Astrocyte (in vitro differentiated cells and primary cell): ENCODE measurements at regions not wholly inside any gene's neighbourhood (a gene's known extent, or its start where the extent isn't known, plus 50 kb on each side); places are given as distances from the start of the nearest gene placed in this dataset.
"Not testable (repeated sequence)": the region's sequence is repeated elsewhere in the genome, so short reads cannot be mapped to it uniquely, and the experiment has no call there.

Experiments
- DNase-seq: peaks from one replicate; pipeline ENCODE4 v3.0.0-alpha.2; 2010; ENCODE audit warnings: low read depth
- FAIRE-seq: peaks from 2 replicates; lab custom pipeline; 2011; peaks lifted over from hg19 to GRCh38; lab: Jason Lieb, UNC
- H2AFZ ChIP-seq: 2 replicates; pipeline ENCODE4 v1.6.0; 2012; ENCODE audit warnings: low read depth, low read length, inconsistent platforms
- H3K27ac ChIP-seq: 2 replicates; pipeline ENCODE4 v1.5.1; 2011; ENCODE audit warnings: low read depth, low read length, inconsistent platforms
- H3K27me3 ChIP-seq: 2 replicates; pipeline ENCODE4 v1.6.0; 2011; ENCODE audit warnings: low read length, inconsistent platforms; ENCODE audit not compliant: insufficient read depth
- H3K36me3 ChIP-seq: 2 replicates; pipeline ENCODE4 v1.5.1; 2011; ENCODE audit warnings: low read length, inconsistent platforms; ENCODE audit not compliant: insufficient read depth
- H3K4me1 ChIP-seq: 2 replicates; pipeline ENCODE4 v1.5.1; 2011; ENCODE audit warnings: low read length, inconsistent platforms; ENCODE audit not compliant: insufficient read depth
- H3K4me2 ChIP-seq: 2 replicates; pipeline ENCODE4 v1.6.0; 2012; ENCODE audit warnings: low read length, inconsistent platforms
- H3K4me3 ChIP-seq: 2 replicates; pipeline ENCODE4 v1.5.1; 2011; ENCODE audit warnings: low read depth, mild to moderate bottlenecking, low read length, inconsistent platforms; ENCODE audit not compliant: insufficient read depth
- H3K79me2 ChIP-seq: 2 replicates; pipeline ENCODE4 v1.6.0; 2012; ENCODE audit warnings: mild to moderate bottlenecking, low read length, inconsistent platforms; ENCODE audit not compliant: insufficient read depth
- H3K9ac ChIP-seq: 2 replicates; pipeline ENCODE4 v1.6.0; 2012; ENCODE audit warnings: mild to moderate bottlenecking, low read length, inconsistent platforms
- H3K9me3 ChIP-seq: 2 replicates; pipeline ENCODE4 v1.5.1; 2012; ENCODE audit warnings: low read depth, mild to moderate bottlenecking, low read length, inconsistent platforms; ENCODE audit not compliant: insufficient read depth
- H4K20me1 ChIP-seq: 2 replicates; pipeline ENCODE4 v1.6.0; 2012; ENCODE audit warnings: low read length, inconsistent platforms; ENCODE audit not compliant: insufficient read depth
- H3K27ac Mint-ChIP-seq: one replicate; pipeline ENCODE4 v1.8.0; 2021; ENCODE audit warnings: mild to moderate bottlenecking, mixed read lengths; ENCODE audit not compliant: unreplicated experiment
- H3K27me3 Mint-ChIP-seq: one replicate; pipeline ENCODE4 v1.8.0; 2021; ENCODE audit warnings: low read depth, mixed read lengths; ENCODE audit not compliant: unreplicated experiment
- H3K36me3 Mint-ChIP-seq: one replicate; pipeline ENCODE4 v1.8.0; 2021; ENCODE audit warnings: low read depth, mixed read lengths; ENCODE audit not compliant: unreplicated experiment
- H3K4me1 Mint-ChIP-seq: one replicate; pipeline ENCODE4 v1.8.0; 2021; ENCODE audit warnings: low read depth, mixed read lengths; ENCODE audit not compliant: unreplicated experiment
- H3K4me3 Mint-ChIP-seq: one replicate; pipeline ENCODE4 v1.8.0; 2021; ENCODE audit warnings: mild to moderate bottlenecking, moderate library complexity, mixed read lengths; ENCODE audit not compliant: unreplicated experiment
- H3K9me3 Mint-ChIP-seq: one replicate; pipeline ENCODE4 v1.8.0; 2021; ENCODE audit warnings: mild to moderate bottlenecking, mixed read lengths; ENCODE audit not compliant: unreplicated experiment
- EZH2 ChIP-seq: IDR thresholded peaks from 2 replicates; pipeline ENCODE4 v1.6.1; 2012; ENCODE audit warnings: mild to moderate bottlenecking, low read length, inconsistent platforms; ENCODE audit not compliant: insufficient read depth
- TF ChIP-seq, protein P1 (sequence below): IDR thresholded peaks from 2 replicates; pipeline ENCODE4 v1.5.1; 2011; ENCODE audit warnings: low read depth, mild to moderate bottlenecking, inconsistent platforms, low read length, moderate library complexity; ENCODE audit not compliant: insufficient read depth

DNA sequence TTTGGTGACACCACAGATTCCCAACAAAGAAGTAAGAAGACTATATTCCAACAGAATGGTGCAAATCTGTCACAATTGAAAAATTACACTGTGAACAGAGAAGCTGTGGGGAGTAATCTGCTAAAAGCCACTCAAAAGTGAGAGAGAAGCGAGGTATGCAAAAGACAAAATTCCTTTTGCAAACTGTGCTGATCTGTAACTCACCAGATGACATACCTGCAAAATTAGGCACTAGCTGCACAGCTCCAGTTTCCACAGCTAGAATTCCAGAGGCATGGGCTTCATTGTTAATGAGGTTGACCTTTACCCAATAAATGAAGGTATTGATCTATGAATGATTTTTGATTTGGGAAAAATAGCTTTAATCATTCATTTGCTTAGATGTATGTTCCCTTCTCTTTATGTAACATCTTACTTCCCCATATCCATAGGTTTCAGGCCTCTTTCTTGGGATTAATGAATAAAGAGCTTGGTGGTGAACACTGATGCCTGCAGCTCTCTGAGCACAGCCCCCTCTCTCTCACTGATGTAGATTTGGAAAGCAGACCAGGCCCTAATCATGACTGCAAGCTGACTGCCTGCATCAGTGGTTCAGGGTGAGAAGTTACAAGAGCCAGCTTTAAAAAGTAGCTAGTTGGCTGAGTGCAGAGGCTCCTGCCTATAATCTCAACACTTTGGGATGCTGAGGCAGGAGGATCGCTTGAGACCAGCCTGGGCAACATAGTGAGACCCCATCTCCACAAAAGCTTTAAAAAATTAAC, 85.2 kb downstream of the LACC1 start:
- no peaks in the 10 kb centered on the region for H3K4me1 ChIP-seq
- Mint-ChIP-seq H3K27me3 (peaks cover 2% of the 10 kb centered on the region), H3K4me3 (no peak overlapping the region), H3K36me3 (no peaks in the 10 kb centered on the region), H3K4me1 (peaks cover 3% of the 10 kb centered on the region), H3K27ac (no peak overlapping the region), H3K9me3 (peaks cover 7% of the 10 kb centered on the region)
- no peaks in the 10 kb centered on the region for H3K9me3 ChIP-seq
- H3K4me2 ChIP-seq, result no peak overlapping the region
- TF ChIP-seq, protein P1, sequence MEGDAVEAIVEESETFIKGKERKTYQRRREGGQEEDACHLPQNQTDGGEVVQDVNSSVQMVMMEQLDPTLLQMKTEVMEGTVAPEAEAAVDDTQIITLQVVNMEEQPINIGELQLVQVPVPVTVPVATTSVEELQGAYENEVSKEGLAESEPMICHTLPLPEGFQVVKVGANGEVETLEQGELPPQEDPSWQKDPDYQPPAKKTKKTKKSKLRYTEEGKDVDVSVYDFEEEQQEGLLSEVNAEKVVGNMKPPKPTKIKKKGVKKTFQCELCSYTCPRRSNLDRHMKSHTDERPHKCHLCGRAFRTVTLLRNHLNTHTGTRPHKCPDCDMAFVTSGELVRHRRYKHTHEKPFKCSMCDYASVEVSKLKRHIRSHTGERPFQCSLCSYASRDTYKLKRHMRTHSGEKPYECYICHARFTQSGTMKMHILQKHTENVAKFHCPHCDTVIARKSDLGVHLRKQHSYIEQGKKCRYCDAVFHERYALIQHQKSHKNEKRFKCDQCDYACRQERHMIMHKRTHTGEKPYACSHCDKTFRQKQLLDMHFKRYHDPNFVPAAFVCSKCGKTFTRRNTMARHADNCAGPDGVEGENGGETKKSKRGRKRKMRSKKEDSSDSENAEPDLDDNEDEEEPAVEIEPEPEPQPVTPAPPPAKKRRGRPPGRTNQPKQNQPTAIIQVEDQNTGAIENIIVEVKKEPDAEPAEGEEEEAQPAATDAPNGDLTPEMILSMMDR, result no peak
- no peak for TF ChIP-seq EZH2
- no peak overlapping the region for H3K9ac ChIP-seq
- no peak for DNase-seq
- no peaks in the 10 kb centered on the region for H4K20me1 ChIP-seq
- no peaks in the 10 kb centered on the region for H3K27me3 ChIP-seq
- no peak overlapping the region for H2AFZ ChIP-seq
- H3K79me2 ChIP-seq, result no peaks in the 10 kb centered on the region
- no peak overlapping the region for H3K4me3 ChIP-seq
- no peaks in the 10 kb centered on the region for H3K36me3 ChIP-seq
- H3K27ac ChIP-seq, result no peak overlapping the region
- FAIRE-seq, result no peak

DNA sequence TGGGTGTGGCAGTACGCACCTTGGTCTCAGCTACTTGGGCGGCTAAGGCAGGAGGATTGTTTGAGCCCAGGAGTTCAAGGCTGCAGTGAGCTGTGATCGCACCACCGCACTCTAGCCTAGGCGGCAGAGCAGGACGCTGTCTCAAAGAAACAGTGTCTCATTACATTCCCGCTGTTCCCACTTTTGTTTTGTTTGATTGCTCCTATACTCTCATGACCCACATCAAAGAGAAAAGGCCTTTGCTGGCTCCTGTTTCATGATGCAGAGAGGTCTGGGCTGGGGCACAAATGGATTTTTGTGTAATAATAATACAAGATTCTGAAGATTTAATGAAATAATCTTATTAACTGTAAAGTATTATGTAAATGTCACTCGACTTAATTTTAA, 85.7 kb downstream of the LACC1 start:
- H3K4me1 ChIP-seq, result no peaks in the 10 kb centered on the region
- no peak for DNase-seq
- no peaks in the 10 kb centered on the region for H3K36me3 Mint-ChIP-seq
- H3K9me3 Mint-ChIP-seq, result peaks cover 7% of the 10 kb centered on the region
- H3K27ac ChIP-seq, result no peak overlapping the region
- no peaks in the 10 kb centered on the region for H3K79me2 ChIP-seq
- no peaks in the 10 kb centered on the region for H3K27me3 ChIP-seq
- no peaks in the 10 kb centered on the region for H4K20me1 ChIP-seq
- no peak overlapping the region for H3K27ac Mint-ChIP-seq
- H3K4me2 ChIP-seq, result no peak overlapping the region
- no peaks in the 10 kb centered on the region for H3K9me3 ChIP-seq
- TF ChIP-seq, protein P1, result no peak
- TF ChIP-seq EZH2, result no peak
- H3K4me3 Mint-ChIP-seq, result no peak overlapping the region
- FAIRE-seq, result no peak
- no peaks in the 10 kb centered on the region for H3K36me3 ChIP-seq
- peaks cover 2% of the 10 kb centered on the region for H3K27me3 Mint-ChIP-seq
- H2AFZ ChIP-seq, result no peak overlapping the region
- H3K4me1 Mint-ChIP-seq, result peaks cover 3% of the 10 kb centered on the region
- no peak overlapping the region for H3K4me3 ChIP-seq
- H3K9ac ChIP-seq, result no peak overlapping the region

GRCh38 chr13:43968251-43968942, 88.7 kb downstream of the LACC1 start:
- not testable (repeated sequence) for H3K36me3 Mint-ChIP-seq, H3K27me3 Mint-ChIP-seq, H3K4me3 ChIP-seq, H2AFZ ChIP-seq, H3K9ac ChIP-seq, H3K79me2 ChIP-seq, FAIRE-seq, H3K9me3 ChIP-seq, H3K4me1 ChIP-seq, H3K4me3 Mint-ChIP-seq, H3K27ac Mint-ChIP-seq, H3K4me2 ChIP-seq, DNase-seq, H3K9me3 Mint-ChIP-seq, H3K4me1 Mint-ChIP-seq, H3K36me3 ChIP-seq, H3K27ac ChIP-seq, H3K27me3 ChIP-seq, H4K20me1 ChIP-seq

DNA sequence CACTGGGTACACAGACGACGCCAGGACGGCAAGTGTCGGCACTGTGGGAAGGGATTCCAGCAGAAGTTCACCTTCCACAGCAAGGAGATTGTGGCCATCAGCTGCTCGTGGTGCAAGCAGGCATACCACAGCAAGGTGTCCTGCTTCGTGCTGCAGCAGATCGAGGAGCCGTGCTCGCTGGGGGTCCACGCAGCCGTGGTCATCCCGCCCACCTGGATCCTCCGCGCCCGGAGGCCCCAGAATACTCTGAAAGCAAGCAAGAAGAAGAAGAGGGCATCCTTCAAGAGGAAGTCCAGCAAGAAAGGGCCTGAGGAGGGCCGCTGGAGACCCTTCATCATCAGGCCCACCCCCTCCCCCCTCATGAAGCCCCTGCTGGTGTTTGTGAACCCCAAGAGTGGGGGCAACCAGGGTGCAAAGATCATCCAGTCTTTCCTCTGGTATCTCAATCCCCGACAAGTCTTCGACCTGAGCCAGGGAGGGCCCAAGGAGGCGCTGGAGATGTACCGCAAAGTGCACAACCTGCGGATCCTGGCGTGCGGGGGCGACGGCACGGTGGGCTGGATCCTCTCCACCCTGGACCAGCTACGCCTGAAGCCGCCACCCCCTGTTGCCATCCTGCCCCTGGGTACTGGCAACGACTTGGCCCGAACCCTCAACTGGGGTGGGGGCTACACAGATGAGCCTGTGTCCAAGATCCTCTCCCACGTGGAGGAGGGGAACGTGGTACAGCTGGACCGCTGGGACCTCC, 89.4 kb downstream of the LACC1 start:
- H3K4me1 ChIP-seq, H3K4me2 ChIP-seq, H3K27ac ChIP-seq, H3K36me3 Mint-ChIP-seq, H3K27me3 Mint-ChIP-seq, H3K79me2 ChIP-seq, DNase-seq, H3K4me3 ChIP-seq, H3K9me3 ChIP-seq, FAIRE-seq, H3K9ac ChIP-seq, H2AFZ ChIP-seq, H3K9me3 Mint-ChIP-seq, H3K27ac Mint-ChIP-seq, H3K27me3 ChIP-seq, H3K4me1 Mint-ChIP-seq, H3K36me3 ChIP-seq, H3K4me3 Mint-ChIP-seq, H4K20me1 ChIP-seq: not testable (repeated sequence)
